CD8-positive, alpha-beta memory T cell (primary cell): ENCODE measurements at regions not wholly inside any gene's neighbourhood (a gene's known extent, or its start where the extent isn't known, plus 50 kb on each side); places are given as distances from the start of the nearest gene placed in this dataset.

Source experiments
- CTCF ChIA-PET: fragments of 350-600 bp; sonication (Branson Sonifier 250); formaldehyde crosslinking; loops from one replicate; lab custom pipeline; 2021; ENCODE audit warnings: antibody characterized with exemption; lab: Charles Lee
- POLR2A ChIA-PET: fragments of 350-600 bp; sonication (Branson Sonifier 250); formaldehyde crosslinking; loops from one replicate; lab custom pipeline; 2021; ENCODE audit warnings: antibody characterized with exemption; lab: Charles Lee
- DNase-seq, 5 donors: peaks; one replicate each; pipeline versions ENCODE4 v3.0.0 to v3.0.0-alpha.2; 2020 to 2022; ENCODE audit warnings: mixed read lengths in 1 of 5
- H3K27ac ChIP-seq: one replicate; pipeline ENCODE4 v1.7.0; 2013; ENCODE audit warnings: low read depth, mild to moderate bottlenecking, low read length, moderate library complexity
- H3K27me3 ChIP-seq: 2 replicates; pipeline ENCODE4 v1.7.0; 2013; ENCODE audit warnings: low read length, mild to moderate bottlenecking; ENCODE audit not compliant: insufficient read depth, poor library complexity, severe bottlenecking
- H3K36me3 ChIP-seq: 2 replicates; pipeline ENCODE4 v1.7.0; 2013; ENCODE audit warnings: mild to moderate bottlenecking, low read length, moderate library complexity; ENCODE audit not compliant: insufficient read depth
- H3K4me1 ChIP-seq: 2 replicates; pipeline ENCODE4 v1.7.0; 2013; ENCODE audit warnings: mild to moderate bottlenecking, low read length, moderate library complexity; ENCODE audit not compliant: insufficient read depth
- H3K4me3 ChIP-seq: 2 replicates; pipeline ENCODE4 v1.7.0; 2013; ENCODE audit warnings: mild to moderate bottlenecking, low read length
- H3K9me3 ChIP-seq: 2 replicates; pipeline ENCODE4 v1.7.0; 2013; ENCODE audit warnings: mild to moderate bottlenecking, low read length
- H3K27ac Mint-ChIP-seq, 8 donors: one replicate each; pipeline ENCODE4 v1.8.0; 2020 to 2021; ENCODE audit warnings: mixed read lengths in 8 of 8, mild to moderate bottlenecking in 6 of 8, inconsistent platforms in 3 of 8, moderate library complexity in 3 of 8
- H3K27me3 Mint-ChIP-seq, 2 donors: one replicate each; pipeline ENCODE4 v1.8.0; 2020 to 2021; ENCODE audit warnings: mixed read lengths in 2 of 2, mild to moderate bottlenecking in 1 of 2, moderate library complexity in 1 of 2
- H3K36me3 Mint-ChIP-seq, 3 donors: one replicate each; pipeline ENCODE4 v1.8.0; 2020 to 2021; ENCODE audit warnings: mixed read lengths in 3 of 3, inconsistent platforms in 1 of 3, mild to moderate bottlenecking in 1 of 3
- H3K4me1 Mint-ChIP-seq, 3 donors: one replicate each; pipeline ENCODE4 v1.8.0; 2020 to 2021; ENCODE audit warnings: mixed read lengths in 3 of 3, inconsistent platforms in 1 of 3, mild to moderate bottlenecking in 1 of 3
- H3K4me3 Mint-ChIP-seq, 7 donors: one replicate each; pipeline ENCODE4 v1.8.0; 2020 to 2021; ENCODE audit warnings: mixed read lengths in 7 of 7, mild to moderate bottlenecking in 6 of 7, moderate library complexity in 4 of 7, inconsistent platforms in 2 of 7
- H3K9me3 Mint-ChIP-seq, 5 donors: one replicate each; pipeline ENCODE4 v1.8.0; 2020 to 2022; ENCODE audit warnings: mixed read lengths in 5 of 5, mild to moderate bottlenecking in 3 of 5, moderate library complexity in 2 of 5, inconsistent platforms in 1 of 5

GRCh38 chr15:68482246-68482645 lies 50.3 kb upstream of the ITGA11 start:
- Mint-ChIP-seq H3K36me3 (no peaks in the 10 kb centered on the region), H3K4me3 (no peak overlapping the region)
- H3K27me3 ChIP-seq: no peaks in the 10 kb centered on the region

DNA sequence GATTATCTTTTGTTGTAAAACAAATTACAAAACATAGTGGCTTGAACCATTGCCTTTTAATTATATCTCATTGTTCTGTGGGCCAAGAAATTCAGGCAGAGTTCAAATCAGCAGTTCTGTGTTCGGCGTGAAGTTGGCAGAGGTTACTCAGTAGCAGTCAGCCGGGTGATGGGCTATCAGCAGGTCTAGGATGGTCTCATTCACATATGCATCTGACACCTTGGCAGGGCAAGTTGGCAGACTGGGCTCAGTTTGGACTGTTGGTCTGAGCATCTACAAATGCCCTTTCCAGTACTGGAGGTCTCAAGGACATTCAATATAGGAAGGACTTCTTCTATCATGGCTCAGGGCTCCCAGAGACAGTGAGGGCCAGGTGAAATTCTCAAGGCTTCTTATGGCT lies 51.2 kb upstream of the ITGA11 start:
- CTCF ChIA-PET: no interaction called here
- Histone ChIP-seq H3K4me3 (no peak overlapping the region), H3K27ac (no peak overlapping the region), H3K27me3 (no peaks in the 10 kb centered on the region), H3K9me3 (no peaks in the 10 kb centered on the region), H3K36me3 (no peaks in the 10 kb centered on the region), H3K4me1 (no peaks in the 10 kb centered on the region)
- Mint-ChIP-seq H3K27ac (no peak overlapping the region), H3K4me1 (no peaks in the 10 kb centered on the region), H3K36me3 (no peaks in the 10 kb centered on the region), H3K27me3 (peaks cover 16 to 50% of the 10 kb centered on the region in 2 donors), H3K9me3 (no peaks in the 10 kb centered on the region), H3K4me3 (no peak overlapping the region)
- no peak for DNase-seq
- POLR2A ChIA-PET: no interaction called here

More at GRCh38 chr15:68482246-68482645, 50.3 kb upstream of the ITGA11 start:
- no peak overlapping the region for H3K27ac Mint-ChIP-seq
- Histone ChIP-seq H3K36me3 (no peaks in the 10 kb centered on the region), H3K4me1 (no peaks in the 10 kb centered on the region), H3K9me3 (no peaks in the 10 kb centered on the region), H3K4me3 (no peak overlapping the region), H3K27ac (no peak overlapping the region)
- peaks cover 14 to 51% of the 10 kb centered on the region in 2 donors for H3K27me3 Mint-ChIP-seq
- POLR2A ChIA-PET: no interaction called here
- DNase-seq: no peak
- H3K9me3 Mint-ChIP-seq: no peaks in the 10 kb centered on the region
- H3K4me1 Mint-ChIP-seq: no peaks in the 10 kb centered on the region
- CTCF ChIA-PET: no interaction called here

GRCh38 chr15:68484220-68484619 lies 52.3 kb upstream of the ITGA11 start:
- CTCF ChIA-PET: no interaction called here

DNA sequence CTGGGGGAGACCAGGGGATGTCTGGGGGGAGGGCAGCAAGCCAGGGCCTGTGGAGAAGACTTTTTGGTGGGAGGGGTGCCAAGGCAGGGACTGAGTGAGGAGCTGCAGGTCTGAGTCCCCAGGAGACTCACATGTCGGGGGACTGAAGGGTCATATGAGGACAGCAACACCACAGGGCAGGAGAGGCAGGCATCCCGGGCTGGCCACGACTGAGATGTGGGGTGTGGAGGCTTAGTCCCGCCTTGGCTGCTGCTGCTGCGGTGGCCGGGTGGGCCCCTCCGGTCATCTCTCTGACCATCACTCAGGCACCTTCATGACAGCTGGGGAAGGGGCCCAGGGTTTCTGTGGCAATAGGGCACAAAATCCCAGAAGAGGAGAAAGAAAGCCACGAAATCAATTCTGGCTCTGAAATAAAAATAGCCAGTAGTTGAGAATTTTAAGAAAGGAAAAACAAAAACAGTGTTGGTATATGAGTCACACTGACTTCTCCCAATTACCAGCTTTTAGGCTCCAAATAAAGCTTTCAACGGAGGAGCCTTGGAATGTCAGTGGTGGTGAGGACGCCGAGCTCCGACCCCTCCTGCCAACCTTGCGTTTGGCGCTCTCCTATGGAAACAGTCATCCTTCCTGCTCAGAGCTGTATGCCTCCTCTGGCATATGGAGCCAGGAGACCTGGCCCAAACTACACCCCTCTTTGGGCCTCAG lies 52.9 kb upstream of the ITGA11 start:
- Histone ChIP-seq H3K27ac (no peak overlapping the region), H3K4me3 (no peak overlapping the region), H3K36me3 (no peaks in the 10 kb centered on the region), H3K27me3 (no peaks in the 10 kb centered on the region), H3K9me3 (no peaks in the 10 kb centered on the region), H3K4me1 (no peaks in the 10 kb centered on the region)
- POLR2A ChIA-PET: no interaction called here
- no peak overlapping the region for H3K4me3 Mint-ChIP-seq
- peaks cover 16 to 52% of the 10 kb centered on the region in 2 donors for H3K27me3 Mint-ChIP-seq
- no peaks in the 10 kb centered on the region for H3K9me3 Mint-ChIP-seq
- CTCF ChIA-PET: no interaction called here
- no peaks in the 10 kb centered on the region for H3K4me1 Mint-ChIP-seq
- no peak for DNase-seq
- H3K36me3 Mint-ChIP-seq: no peaks in the 10 kb centered on the region
- no peak overlapping the region for H3K27ac Mint-ChIP-seq

More at GRCh38 chr15:68484220-68484619, 52.3 kb upstream of the ITGA11 start:
- Mint-ChIP-seq H3K9me3 (no peaks in the 10 kb centered on the region), H3K4me3 (no peak overlapping the region), H3K36me3 (no peaks in the 10 kb centered on the region), H3K4me1 (no peaks in the 10 kb centered on the region), H3K27ac (no peak overlapping the region), H3K27me3 (peaks cover 16 to 53% of the 10 kb centered on the region in 2 donors)
- DNase-seq: no peak
- Histone ChIP-seq H3K9me3 (no peaks in the 10 kb centered on the region), H3K27me3 (no peaks in the 10 kb centered on the region), H3K36me3 (no peaks in the 10 kb centered on the region), H3K4me1 (no peaks in the 10 kb centered on the region), H3K27ac (no peak overlapping the region), H3K4me3 (no peak overlapping the region)
- POLR2A ChIA-PET: no interaction called here

GRCh38 chr15:68485721-68486360 lies 53.9 kb upstream of the ITGA11 start:
- Mint-ChIP-seq H3K27ac (no peak overlapping the region), H3K36me3 (no peaks in the 10 kb centered on the region), H3K27me3 (peaks cover 14 to 49% of the 10 kb centered on the region in 2 donors), H3K4me3 (no peak overlapping the region), H3K9me3 (no peaks in the 10 kb centered on the region), H3K4me1 (no peaks in the 10 kb centered on the region)
- Histone ChIP-seq H3K27ac (no peak overlapping the region), H3K4me1 (no peaks in the 10 kb centered on the region), H3K9me3 (no peaks in the 10 kb centered on the region), H3K4me3 (no peak overlapping the region), H3K36me3 (no peaks in the 10 kb centered on the region), H3K27me3 (no peaks in the 10 kb centered on the region)
- ChIA-PET CTCF (no interaction called here), POLR2A (no interaction called here)
- no peak for DNase-seq

- H3K36me3 Mint-ChIP-seq: no peaks in the 10 kb centered on the region
- ChIA-PET CTCF (no interaction called here), POLR2A (no interaction called here)
Observed at GRCh38 chr15:68487087-68487843, 55.3 kb upstream of the ITGA11 start.

GRCh38 chr15:68488290-68488689 lies 56.3 kb upstream of the ITGA11 start:
- H3K4me3 Mint-ChIP-seq: no peak overlapping the region

More at GRCh38 chr15:68487087-68487843, 55.3 kb upstream of the ITGA11 start:
- Mint-ChIP-seq H3K4me1 (no peaks in the 10 kb centered on the region), H3K27ac (no peak overlapping the region), H3K9me3 (no peaks in the 10 kb centered on the region), H3K27me3 (peaks cover 17 to 48% of the 10 kb centered on the region in 2 donors), H3K4me3 (no peak overlapping the region)
- DNase-seq: no peak
- Histone ChIP-seq H3K27ac (no peak overlapping the region), H3K9me3 (no peaks in the 10 kb centered on the region), H3K4me3 (no peak overlapping the region), H3K4me1 (no peaks in the 10 kb centered on the region), H3K36me3 (no peaks in the 10 kb centered on the region), H3K27me3 (no peaks in the 10 kb centered on the region)

GRCh38 chr15:68488966-68489365 lies 57.0 kb upstream of the ITGA11 start:
- no peaks in the 10 kb centered on the region for H3K9me3 Mint-ChIP-seq
- H3K27me3 Mint-ChIP-seq: peaks cover 15 to 42% of the 10 kb centered on the region in 2 donors
- Histone ChIP-seq H3K4me1 (no peaks in the 10 kb centered on the region), H3K9me3 (no peaks in the 10 kb centered on the region), H3K27me3 (no peaks in the 10 kb centered on the region), H3K4me3 (no peak overlapping the region), H3K27ac (no peak overlapping the region), H3K36me3 (no peaks in the 10 kb centered on the region)
- ChIA-PET CTCF (no interaction called here), POLR2A (no interaction called here)
- no peaks in the 10 kb centered on the region for H3K4me1 Mint-ChIP-seq
- H3K36me3 Mint-ChIP-seq: no peaks in the 10 kb centered on the region
- H3K27ac Mint-ChIP-seq: no peak overlapping the region
- DNase-seq: no peak
- no peak overlapping the region for H3K4me3 Mint-ChIP-seq

More at GRCh38 chr15:68488290-68488689, 56.3 kb upstream of the ITGA11 start:
- no peaks in the 10 kb centered on the region for H3K4me1 Mint-ChIP-seq
- no peaks in the 10 kb centered on the region for H3K4me1 ChIP-seq
- no peaks in the 10 kb centered on the region for H3K9me3 Mint-ChIP-seq
- CTCF ChIA-PET: no interaction called here
- no peak overlapping the region for H3K27ac Mint-ChIP-seq
- H3K9me3 ChIP-seq: no peaks in the 10 kb centered on the region
- no peak overlapping the region for H3K4me3 ChIP-seq
- no peak overlapping the region for H3K27ac ChIP-seq
- H3K27me3 ChIP-seq: no peaks in the 10 kb centered on the region
- no peaks in the 10 kb centered on the region for H3K36me3 Mint-ChIP-seq
- no peaks in the 10 kb centered on the region for H3K36me3 ChIP-seq
- DNase-seq: no peak
- H3K27me3 Mint-ChIP-seq: peaks cover 16 to 41% of the 10 kb centered on the region in 2 donors
- POLR2A ChIA-PET: no interaction called here
